LNCaP clone FGC (cell line): ENCODE measurements at regions not wholly inside any gene's neighbourhood (a gene's known extent, or its start where the extent isn't known, plus 50 kb on each side); places are given as distances from the start of the nearest gene placed in this dataset.

Experiments
- DNase-seq: peaks from one replicate; pipeline ENCODE4 v3.0.0-alpha.2; 2011; ENCODE audit warnings: low read depth
- H3K4me3 ChIP-seq: 2 replicates; pipeline ENCODE4 v1.5.1; 2011; ENCODE audit warnings: mild to moderate bottlenecking, low read depth, low read length, control low read depth
- TF ChIP-seq, protein P1 (sequence below): IDR thresholded peaks from 2 replicates; pipeline ENCODE4 v1.5.1; 2012; ENCODE audit warnings: mild to moderate bottlenecking; ENCODE audit not compliant: control insufficient read depth, insufficient read depth; ENCODE audit errors: extremely low read depth

DNA sequence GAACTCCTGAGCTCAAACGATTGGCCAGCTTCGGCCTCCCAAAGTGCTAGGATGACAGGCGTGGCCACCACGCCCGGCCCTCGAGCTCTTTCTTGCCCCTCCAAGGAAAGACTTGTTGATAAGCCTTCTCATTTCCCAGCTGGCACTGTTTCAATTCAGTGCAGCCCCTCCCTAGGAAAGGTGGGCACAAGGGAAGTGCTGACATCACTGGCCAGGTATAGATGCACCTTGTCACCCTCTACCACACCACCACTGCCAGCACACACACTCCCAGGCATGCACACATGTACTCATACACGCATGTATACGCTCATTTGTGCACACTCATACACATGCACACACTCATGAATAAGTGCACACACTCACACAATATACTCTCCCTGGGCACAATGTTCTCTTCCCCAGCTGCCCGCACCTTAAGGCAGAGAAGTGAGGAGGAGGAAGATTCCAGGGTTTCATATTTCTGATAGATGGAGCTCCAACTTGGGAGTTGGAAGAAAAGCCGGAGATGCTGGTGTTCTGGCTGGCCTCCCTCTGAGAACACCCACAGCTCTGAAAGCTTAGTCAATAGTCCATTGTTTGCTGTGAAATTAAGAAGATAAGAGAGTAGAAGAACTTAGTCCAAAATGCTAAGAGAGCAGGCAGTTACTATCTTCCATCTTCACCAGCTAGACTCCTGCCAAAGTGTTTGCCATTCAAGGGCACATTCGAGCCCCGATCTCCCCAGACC, 196.7 kb downstream of the FOXO1 start:
- DNase-seq, result no peak
- H3K4me3 ChIP-seq, result no peak overlapping the region
- TF ChIP-seq, protein P1, sequence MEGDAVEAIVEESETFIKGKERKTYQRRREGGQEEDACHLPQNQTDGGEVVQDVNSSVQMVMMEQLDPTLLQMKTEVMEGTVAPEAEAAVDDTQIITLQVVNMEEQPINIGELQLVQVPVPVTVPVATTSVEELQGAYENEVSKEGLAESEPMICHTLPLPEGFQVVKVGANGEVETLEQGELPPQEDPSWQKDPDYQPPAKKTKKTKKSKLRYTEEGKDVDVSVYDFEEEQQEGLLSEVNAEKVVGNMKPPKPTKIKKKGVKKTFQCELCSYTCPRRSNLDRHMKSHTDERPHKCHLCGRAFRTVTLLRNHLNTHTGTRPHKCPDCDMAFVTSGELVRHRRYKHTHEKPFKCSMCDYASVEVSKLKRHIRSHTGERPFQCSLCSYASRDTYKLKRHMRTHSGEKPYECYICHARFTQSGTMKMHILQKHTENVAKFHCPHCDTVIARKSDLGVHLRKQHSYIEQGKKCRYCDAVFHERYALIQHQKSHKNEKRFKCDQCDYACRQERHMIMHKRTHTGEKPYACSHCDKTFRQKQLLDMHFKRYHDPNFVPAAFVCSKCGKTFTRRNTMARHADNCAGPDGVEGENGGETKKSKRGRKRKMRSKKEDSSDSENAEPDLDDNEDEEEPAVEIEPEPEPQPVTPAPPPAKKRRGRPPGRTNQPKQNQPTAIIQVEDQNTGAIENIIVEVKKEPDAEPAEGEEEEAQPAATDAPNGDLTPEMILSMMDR, result no peak

GRCh38 chr13:40470660-40471059, 195.8 kb downstream of the FOXO1 start:
- no peak for DNase-seq
- no peak overlapping the region for H3K4me3 ChIP-seq
- TF ChIP-seq, protein P1, result no peak

GRCh38 chr13:40471076-40471475, 195.4 kb downstream of the FOXO1 start:
- H3K4me3 ChIP-seq, result no peak overlapping the region
- DNase-seq, result no peak
- TF ChIP-seq, protein P1, result no peak

- TF ChIP-seq, protein P1, result no peak
- no peak for DNase-seq
Measured at GRCh38 chr13:40471911-40472310, 194.5 kb downstream of the FOXO1 start.

GRCh38 chr13:40472427-40473220, 193.8 kb downstream of the FOXO1 start:
- TF ChIP-seq, protein P1, result no peak
- DNase-seq, result no peak

More at GRCh38 chr13:40471911-40472310, 194.5 kb downstream of the FOXO1 start:
- no peak overlapping the region for H3K4me3 ChIP-seq

GRCh38 chr13:40475617-40476016, 190.8 kb downstream of the FOXO1 start:
- TF ChIP-seq, protein P1, result no peak
- H3K4me3 ChIP-seq, result no peak overlapping the region
- DNase-seq, result no peak

More at GRCh38 chr13:40472427-40473220, 193.8 kb downstream of the FOXO1 start:
- H3K4me3 ChIP-seq, result no peak overlapping the region
